ENCODE measurements at regions not wholly inside any gene's neighbourhood (a gene's known extent, or its start where the extent isn't known, plus 50 kb on each side); places are given as distances from the start of the nearest gene placed in this dataset.

DNA sequence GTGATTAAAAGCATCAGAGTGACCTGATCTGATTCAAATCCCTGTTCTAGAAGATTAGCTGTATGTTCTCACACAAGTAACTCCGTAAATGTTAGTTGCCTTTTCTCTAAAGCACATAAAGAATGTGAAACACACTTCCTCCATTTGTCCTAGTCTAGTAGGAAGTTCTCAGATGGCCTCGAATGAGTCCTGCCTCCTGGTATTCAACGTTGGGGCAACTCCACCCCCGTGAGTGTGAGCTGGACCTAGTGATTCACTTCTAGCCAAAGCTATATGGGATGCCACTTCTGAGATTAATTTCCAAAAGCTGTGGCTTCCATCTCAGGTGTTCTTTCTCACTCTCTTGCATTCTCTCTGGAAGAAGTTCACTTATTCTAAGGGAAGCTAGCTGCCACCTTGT, 267.6 kb downstream of the GPATCH2 start:
- CTCF ChIA-PET, result no interaction called here
- DNase-seq (ENCODE audit: extremely low spot score), result no peak
- no peak for TF ChIP-seq CTCF (IDR thresholded peaks at IDR 0.05; ENCODE audit: control extremely low read depth, extremely low read depth, low read depth, missing control alignments)
- POLR2A ChIA-PET, result no interaction called here

DNA sequence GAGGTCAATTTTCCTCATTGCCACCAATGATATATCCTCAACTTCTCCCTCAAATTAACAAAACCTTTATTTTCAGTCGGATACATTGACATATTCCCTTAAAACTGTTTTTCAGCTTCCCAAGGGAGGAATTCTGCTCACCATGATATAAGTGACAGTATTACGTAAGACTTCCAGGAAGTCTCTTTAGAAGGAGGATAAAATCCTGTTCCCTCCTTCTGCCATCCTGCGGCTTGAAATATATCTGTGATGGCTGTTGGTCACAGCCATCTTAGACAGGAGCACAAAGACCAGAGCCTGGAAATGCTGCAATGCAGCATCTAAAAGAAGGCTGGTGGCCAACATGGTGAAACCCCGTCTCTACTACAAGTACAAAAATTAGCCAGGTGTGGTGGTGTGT, 270.4 kb downstream of the GPATCH2 start:
- no peak for TF ChIP-seq CTCF (IDR thresholded peaks at IDR 0.05; ENCODE audit: control extremely low read depth, extremely low read depth, low read depth, missing control alignments)
- CTCF ChIA-PET, result interaction anchor here (1.4 to 1.6 kb wide), 2 partner anchors 12 to 34 kb away, joined by 3 to 4 read pairs; no protein-coding TSS in a partner anchor
- DNase-seq (ENCODE audit: extremely low spot score), result no peak
- POLR2A ChIA-PET, result no interaction called here

DNA sequence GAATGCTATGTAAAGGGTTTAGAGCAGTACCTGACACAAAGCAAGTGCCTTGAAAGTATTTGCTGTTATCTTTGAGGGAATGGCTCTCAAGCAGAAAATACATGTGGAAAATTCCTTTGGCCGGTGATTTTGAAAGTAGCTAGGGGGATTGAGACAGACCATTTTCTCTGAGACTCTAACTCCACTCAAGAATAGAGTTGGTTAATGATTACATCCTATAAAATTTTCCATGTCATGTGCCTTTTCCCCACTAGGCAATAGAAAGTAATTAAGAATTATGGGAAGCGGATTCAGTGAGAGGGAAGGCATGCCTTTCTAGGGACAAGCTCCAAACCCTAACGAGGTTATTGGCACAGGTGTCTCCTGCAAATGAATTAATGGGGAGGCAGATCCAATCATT, 276.0 kb downstream of the GPATCH2 start:
- TF ChIP-seq CTCF (IDR thresholded peaks at IDR 0.05; ENCODE audit: control extremely low read depth, extremely low read depth, low read depth, missing control alignments), result no peak
- DNase-seq (ENCODE audit: extremely low spot score), result no peak
- POLR2A ChIA-PET, result no interaction called here
- CTCF ChIA-PET, result no interaction called here

- DNase-seq (ENCODE audit: extremely low spot score), result no peak
- ChIA-PET POLR2A (no interaction called here), CTCF (interaction anchor here (1.1 to 1.7 kb wide), 2 partner anchors 10 to 11 kb away, joined by 3 read pairs; no protein-coding TSS in a partner anchor)
- no peak for TF ChIP-seq CTCF (IDR thresholded peaks at IDR 0.05; ENCODE audit: control extremely low read depth, extremely low read depth, low read depth, missing control alignments)
Observed at GRCh38 chr1:217348960-217349664, 281.8 kb downstream of the GPATCH2 start.

DNA sequence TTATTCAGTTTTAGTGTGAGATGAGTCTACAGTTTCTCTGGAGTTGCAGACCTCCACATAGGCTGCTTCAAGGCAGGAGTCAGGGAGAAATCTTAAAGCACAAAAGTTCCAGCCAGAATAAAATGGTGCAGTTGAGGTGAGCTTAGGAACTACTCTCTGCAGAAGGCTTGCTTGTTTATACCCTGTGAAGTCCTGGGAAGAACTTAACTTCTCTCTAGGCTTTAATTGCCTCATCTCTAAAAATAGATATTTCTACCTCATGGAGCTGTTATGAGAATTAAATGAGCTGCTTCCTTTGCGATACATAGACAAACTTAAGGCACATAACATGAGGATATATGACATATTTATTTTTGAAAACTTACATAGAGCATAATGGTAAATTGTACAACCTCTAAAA, 286.2 kb downstream of the GPATCH2 start:
- ChIA-PET CTCF (interaction anchor here (1.0 to 1.1 kb wide), 2 partner anchors 9 to 11 kb away, joined by 4 to 6 read pairs; no protein-coding TSS in a partner anchor), POLR2A (no interaction called here)
- TF ChIP-seq CTCF (IDR thresholded peaks at IDR 0.05; ENCODE audit: control extremely low read depth, extremely low read depth, low read depth, missing control alignments), result no peak
- no peak for DNase-seq (ENCODE audit: extremely low spot score)

DNA sequence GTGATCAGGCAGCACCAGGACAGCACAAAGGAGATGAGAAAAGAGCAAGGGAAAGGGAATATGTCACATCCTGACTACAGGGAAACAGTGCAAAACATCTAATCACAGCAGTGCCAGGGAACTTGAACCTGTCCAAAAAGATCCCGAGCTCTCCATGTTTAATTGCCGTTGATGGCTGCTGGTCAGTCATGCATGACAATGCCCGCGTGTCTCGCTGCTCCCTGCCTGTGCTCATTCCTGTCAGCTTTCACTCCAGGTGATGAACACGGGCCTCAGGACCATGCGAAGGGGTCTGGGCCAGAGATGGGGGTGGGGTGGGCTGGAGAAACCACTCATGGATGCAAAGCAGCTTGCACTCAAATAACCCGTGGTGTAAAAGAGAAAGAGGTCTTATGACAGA, 287.0 kb downstream of the GPATCH2 start:
- CTCF ChIA-PET, result interaction anchor here (0.8 kb wide), 1 partner anchor 9 kb away, joined by 3 read pairs; no protein-coding TSS in a partner anchor
- DNase-seq (ENCODE audit: extremely low spot score), result no peak
- POLR2A ChIA-PET, result no interaction called here
- TF ChIP-seq CTCF (IDR thresholded peaks at IDR 0.05; ENCODE audit: control extremely low read depth, extremely low read depth, low read depth, missing control alignments), result no peak

Data from GM10248 (cell line).